ENCODE measurements at regions not wholly inside any gene's neighbourhood (a gene's known extent, or its start where the extent isn't known, plus 50 kb on each side); places are given as distances from the start of the nearest gene placed in this dataset.
"Not testable (repeated sequence)": the region's sequence is repeated elsewhere in the genome, so short reads cannot be mapped to it uniquely, and the experiment has no call there.

DNA sequence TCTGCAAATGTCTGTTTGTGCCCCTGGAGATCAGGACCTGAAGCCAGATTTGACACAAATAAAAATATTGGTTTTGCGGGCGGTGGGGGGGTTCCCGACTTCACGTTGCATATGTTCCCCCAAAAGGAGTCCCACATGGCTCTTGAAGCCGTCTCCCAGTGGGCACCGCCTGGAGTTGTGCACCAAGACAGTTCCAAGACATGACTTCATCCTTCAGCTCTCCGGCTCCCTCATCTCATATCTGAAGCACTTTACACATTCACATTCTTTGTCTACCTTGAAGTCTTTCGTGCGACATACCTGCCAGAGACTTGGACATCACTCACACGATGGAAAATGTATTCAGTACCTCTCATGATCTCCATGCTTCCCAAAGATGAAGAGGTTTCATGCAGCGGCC, 362.8 kb upstream of the FOXK1 start:
- no peak for DNase-seq (ENCODE audit: low read depth in 2 of 2)

- no peak for DNase-seq (ENCODE audit: low read depth in 2 of 2)
Observed at GRCh38 chr7:4325732-4326131, 356.4 kb upstream of the FOXK1 start.

DNA sequence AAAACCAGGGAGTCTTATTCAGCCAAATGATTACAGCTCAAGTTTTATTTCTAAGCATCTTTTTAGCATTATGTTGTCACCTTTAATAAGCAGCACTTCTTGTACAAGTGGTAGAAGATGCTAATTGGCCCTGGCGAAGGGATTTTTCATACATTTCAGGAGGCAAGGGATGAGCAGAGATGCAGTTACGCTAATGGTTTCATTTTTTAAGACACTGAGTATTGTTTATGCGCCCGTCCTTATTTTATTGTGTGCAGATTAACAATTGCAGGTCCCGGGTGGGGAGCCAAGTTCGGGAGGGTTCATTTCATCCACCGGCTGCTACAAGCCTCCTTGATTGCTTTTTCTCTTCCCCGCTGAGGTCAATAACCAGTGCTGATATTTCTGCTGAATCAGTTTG, 350.4 kb upstream of the FOXK1 start:
- no peak for DNase-seq (ENCODE audit: low read depth in 2 of 2)

GRCh38 chr7:4338556-4338955, 343.5 kb upstream of the FOXK1 start:
- DNase-seq (ENCODE audit: low read depth in 2 of 2) = no peak

DNA sequence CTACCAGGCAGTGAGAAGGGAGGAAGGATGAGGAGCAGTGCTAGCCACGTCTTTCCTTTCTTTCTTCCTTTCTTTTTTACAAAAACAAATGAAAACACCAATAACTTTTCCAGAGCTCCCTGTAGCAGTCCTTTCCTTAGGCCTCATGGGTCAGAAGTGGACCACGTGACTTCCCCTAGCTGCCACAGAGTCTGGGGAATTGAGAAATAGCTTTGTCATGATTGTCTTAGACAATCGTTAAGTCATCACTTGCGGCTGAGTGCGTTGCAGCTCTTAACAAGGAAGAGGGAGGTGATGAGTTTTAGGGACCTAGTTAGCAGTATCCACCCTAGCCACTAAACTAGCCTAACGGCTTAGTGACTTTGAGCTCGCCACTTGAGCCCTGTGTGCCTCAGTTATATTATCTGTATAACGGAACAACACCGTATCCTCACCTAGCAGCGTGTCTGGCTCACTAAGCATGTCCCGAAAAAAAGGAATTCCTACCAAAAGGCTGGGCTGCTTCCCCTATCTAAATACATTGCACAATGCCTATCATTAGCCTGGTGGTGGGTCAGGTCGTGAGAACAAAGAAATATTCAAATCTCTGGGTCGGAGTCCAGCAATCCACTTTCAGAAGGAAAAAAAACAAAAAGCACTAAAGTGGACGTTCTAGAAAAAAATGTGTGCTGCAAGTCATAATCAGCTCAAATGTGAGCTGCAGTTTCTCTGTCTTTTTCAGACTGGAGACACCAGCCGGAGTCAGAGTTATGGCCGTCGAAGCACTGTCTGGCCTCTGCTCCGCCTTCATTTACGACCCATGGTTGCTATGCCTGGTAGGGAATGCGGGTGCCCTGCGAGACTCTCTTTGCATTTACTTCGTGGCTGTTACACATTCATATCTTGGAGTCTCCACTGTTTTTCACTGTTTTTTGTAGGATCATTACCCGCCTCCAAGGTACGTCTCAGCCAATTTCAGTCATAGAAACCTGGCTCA, 338.5 kb upstream of the FOXK1 start:
- DNase-seq (ENCODE audit: low read depth in 2 of 2) = no peak

- DNase-seq (ENCODE audit: low read depth in 2 of 2) = no peak
Observed at GRCh38 chr7:4345004-4345403, 337.1 kb upstream of the FOXK1 start.

DNA sequence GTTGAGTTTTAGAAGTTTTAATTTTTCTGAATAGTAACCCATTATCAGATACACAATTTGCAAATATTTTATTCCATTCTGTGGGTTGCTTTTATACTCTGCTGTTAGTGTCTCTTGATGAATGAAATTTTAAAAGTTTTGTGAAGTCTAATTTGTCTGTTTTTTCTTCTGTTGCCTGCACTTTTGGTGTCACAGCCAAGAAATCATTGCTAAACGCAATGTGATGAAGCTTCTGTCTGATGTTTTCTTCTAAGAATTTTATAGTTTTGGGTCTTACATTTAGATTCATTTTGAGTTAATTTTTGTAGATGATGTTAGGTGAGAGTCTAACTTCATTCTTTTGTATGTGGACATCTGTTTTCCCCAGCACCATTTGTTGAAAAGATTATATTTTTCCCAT, 330.0 kb upstream of the FOXK1 start:
- DNase-seq (ENCODE audit: low read depth in 2 of 2) = no peak

GRCh38 chr7:4361774-4362173, 320.3 kb upstream of the FOXK1 start:
- no peak for DNase-seq (ENCODE audit: low read depth in 2 of 2)

DNA sequence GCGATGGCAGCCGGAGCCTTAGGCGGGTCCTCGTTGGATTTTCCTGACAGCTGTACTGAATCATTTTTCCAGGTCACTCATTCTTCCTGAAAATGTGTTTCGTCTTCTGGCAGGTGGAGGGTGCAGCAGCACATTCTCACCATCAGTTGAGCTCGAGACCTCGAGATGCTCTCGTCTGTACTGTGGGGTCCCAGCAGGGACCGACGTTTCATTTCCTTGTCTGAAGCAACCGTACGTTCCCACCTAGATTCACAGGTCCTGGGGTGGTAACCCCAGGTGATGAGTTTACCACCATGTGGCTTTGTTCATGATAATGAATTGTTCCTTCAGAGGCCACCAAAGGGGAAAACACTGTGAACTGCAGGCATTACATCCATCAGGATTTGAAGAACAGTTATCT, 298.5 kb upstream of the FOXK1 start:
- DNase-seq (ENCODE audit: low read depth in 2 of 2) = no peak

GRCh38 chr7:4386190-4386589, 295.9 kb upstream of the FOXK1 start:
- DNase-seq (ENCODE audit: low read depth in 2 of 2) = no peak

- not testable (repeated sequence) for DNase-seq (ENCODE audit: low read depth in 2 of 2)
Observed at GRCh38 chr7:4391103-4391502, 291.0 kb upstream of the FOXK1 start.

DNA sequence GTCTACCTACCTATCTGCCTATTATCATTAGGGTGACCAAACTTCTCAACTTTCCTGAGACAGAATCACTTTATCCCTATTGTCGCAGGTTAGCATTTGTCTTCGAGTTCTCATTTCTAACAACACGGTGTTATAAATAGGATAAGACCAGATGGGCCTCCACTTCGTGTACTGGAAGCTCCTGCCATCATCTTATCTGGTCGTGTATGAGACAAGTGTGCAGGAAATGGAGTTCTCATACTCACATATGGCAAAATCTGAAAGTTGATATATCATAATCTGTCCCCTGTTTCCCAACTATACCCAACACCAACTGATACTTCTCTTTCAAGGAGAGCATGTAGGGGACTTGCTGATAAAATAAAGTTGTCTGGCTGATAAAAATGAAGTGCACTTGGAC, 287.4 kb upstream of the FOXK1 start:
- no peak for DNase-seq (ENCODE audit: low read depth in 2 of 2)

DNA sequence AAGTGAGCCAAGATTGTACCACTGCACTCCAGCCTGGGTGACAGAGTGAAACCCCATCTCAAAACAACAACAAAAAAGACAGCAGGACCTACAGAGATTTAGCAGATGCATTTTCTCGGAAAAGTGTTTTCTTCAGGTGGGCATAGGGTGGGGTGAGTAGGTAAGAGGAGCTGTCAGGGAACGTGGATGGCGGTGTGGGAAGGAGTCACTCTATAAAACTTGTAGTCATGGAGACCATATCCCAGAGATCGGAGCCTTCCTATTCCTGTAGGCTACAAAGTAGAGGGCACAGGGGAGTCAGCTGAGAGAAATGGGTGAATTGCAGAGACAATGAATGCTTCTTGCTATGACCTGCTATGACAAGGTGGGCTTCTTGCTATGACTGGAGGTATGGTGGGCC, 283.0 kb upstream of the FOXK1 start:
- DNase-seq (ENCODE audit: low read depth in 2 of 2) = no peak

GRCh38 chr7:4399596-4399995, 282.5 kb upstream of the FOXK1 start:
- DNase-seq (ENCODE audit: low read depth in 2 of 2) = no peak

- DNase-seq (ENCODE audit: low read depth in 2 of 2) = no peak
Observed at GRCh38 chr7:4406288-4407058, 275.6 kb upstream of the FOXK1 start.

- DNase-seq (ENCODE audit: low read depth in 2 of 2) = no peak
Observed at GRCh38 chr7:4409946-4410345, 272.1 kb upstream of the FOXK1 start.

- DNase-seq (ENCODE audit: low read depth in 2 of 2) = no peak
Observed at GRCh38 chr7:4416396-4417056, 265.6 kb upstream of the FOXK1 start.

DNA sequence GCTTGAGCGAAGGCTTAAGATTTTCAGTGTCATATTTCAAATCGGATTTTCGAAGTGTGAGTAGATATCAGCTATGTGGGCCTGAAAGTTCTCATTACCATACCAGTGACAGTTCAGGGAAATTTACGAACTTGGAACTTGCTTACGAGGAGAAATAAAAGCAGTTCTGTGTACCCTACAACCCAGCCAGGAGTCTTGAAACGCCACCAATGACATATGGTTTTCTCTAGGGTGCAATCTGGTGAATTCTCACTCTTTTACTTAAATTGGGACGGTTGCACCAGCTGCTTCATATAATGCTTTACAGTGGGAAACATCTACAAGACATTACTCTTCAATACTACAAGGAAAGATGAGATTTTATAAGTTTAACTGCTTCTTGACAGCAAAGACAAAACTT, 253.6 kb upstream of the FOXK1 start:
- no peak for DNase-seq (ENCODE audit: low read depth in 2 of 2)

DNA sequence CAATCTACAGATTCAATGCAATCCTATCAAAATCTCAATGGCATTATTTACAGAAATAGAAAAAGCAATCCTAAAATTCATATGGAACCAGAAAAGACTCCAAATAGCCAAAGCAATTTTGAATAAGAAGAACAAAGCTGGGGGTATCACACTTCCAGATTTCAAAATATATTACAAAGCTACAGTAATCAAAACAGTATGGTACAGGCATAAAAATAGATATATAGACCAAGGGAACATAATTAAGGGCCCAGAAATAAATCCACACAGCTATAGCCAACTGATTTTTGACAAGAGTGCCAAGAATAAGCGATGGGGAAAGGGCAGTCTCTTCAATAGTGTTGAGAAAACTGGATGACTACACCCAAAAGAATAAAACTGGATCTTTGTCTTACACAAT, 251.9 kb upstream of the FOXK1 start:
- DNase-seq (ENCODE audit: low read depth in 2 of 2) = no peak

DNA sequence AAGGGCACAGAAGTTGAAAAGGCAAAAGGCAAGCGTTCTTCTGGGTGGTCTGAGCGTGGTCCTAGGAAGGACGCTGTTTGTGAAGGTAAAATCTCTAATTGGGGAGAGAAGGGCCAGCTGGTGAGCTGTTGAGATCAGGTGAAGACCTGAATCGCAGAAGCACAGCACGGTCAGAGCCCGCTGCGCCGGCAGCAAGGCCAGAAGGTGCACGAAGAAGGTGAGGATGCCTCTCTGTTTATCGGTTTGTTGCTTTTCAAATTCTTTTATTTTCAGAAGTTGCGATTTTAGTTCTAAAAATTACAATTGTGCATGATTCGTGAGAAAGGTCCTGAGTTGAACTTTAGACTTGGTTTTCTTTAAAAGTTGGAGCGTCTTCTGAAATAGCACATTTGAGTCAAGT, 247.8 kb upstream of the FOXK1 start:
- no peak for DNase-seq (ENCODE audit: low read depth in 2 of 2)

DNA sequence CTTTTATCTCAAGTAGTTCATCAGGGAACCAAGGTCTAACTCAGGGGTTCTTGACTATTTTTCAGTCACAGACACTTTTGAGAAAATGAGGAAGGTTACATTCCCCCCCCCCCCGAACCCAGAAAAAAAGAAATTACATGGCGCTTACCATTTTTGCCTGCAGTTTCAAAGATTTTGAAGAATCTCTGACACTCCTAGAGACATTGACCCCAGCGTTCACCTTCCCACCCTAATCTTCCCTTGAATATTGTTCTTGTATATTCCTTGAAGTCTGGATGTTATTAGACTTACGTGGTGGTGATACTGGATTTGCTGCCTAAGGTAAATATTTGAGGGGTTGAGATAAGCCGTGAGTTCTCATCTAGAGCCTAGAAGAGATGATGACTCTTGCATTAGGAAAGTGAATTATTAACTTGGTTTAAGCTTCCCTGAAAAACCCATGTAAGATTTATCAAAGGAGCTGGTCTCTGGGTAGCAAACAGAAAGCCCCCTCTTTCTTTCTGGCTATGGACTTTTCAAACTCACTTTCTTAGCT, 245.7 kb upstream of the FOXK1 start:
- DNase-seq (ENCODE audit: low read depth in 2 of 2) = no peak

DNA sequence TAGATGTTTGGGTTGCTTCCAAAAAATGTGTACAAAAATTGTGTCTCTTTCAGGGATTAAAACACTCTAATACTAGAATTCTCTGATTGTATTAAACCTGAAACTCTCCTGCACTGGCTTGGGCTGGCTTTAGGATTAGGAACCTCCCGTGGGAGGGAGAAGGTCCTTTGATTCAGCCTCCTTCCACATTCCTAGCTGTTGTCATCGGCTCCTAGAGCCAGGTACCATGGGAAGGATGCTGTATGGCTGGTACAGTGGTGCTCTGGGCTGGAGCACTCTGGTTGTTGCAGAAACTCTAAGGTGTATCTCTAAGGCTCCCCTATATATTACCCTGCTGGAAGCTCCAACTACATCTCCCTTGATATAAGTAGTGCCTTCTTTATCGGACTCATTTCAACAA, 245.2 kb upstream of the FOXK1 start:
- DNase-seq (ENCODE audit: low read depth in 2 of 2) = no peak
